IMR-90 (cell line): ENCODE measurements at regions not wholly inside any gene's neighbourhood (a gene's known extent, or its start where the extent isn't known, plus 50 kb on each side); places are given as distances from the start of the nearest gene placed in this dataset.

Experiments used
- ATAC-seq: fragments of 200-7000 bp; cut with Tn5 transposase; 2 replicates; pipeline ENCODE4 v1.9.1; 2020; ENCODE audit warnings: low read depth, mild to moderate bottlenecking, moderate library complexity
- BruUV-seq: library from RNA; stranded (reverse); fragments of 400-500 nt; replicated peaks from 2 replicates; lab custom pipeline; 2021; lab: Mats Ljungman, UMichigan
- CTCF ChIA-PET: fragments of 300-600 bp; formaldehyde crosslinking; extraction: SDS; loops from one replicate; lab custom pipeline; 2021; ENCODE audit warnings: antibody characterized with exemption; lab: Yijun Ruan, JAX
- POLR2A ChIA-PET: fragments of 300-600 bp; sonication (Branson Sonifier 250); formaldehyde crosslinking; loops from one replicate; lab custom pipeline; 2022; ENCODE audit warnings: antibody characterized with exemption; ENCODE audit not compliant: unreplicated experiment; lab: Charles Lee
- DNase-seq: peaks from one replicate; pipeline ENCODE4 v3.0.0; 2013
- H2AFZ ChIP-seq: replicated peaks from 2 replicates; pipeline ENCODE3; 2013; ENCODE audit warnings: low read length, mild to moderate bottlenecking; ENCODE audit not compliant: poor library complexity
- H2AK5ac ChIP-seq: 2 replicates; pipeline ENCODE4 v1.6.1; 2013; ENCODE audit warnings: low read depth, low read length, inconsistent platforms
- H2AK9ac ChIP-seq: replicated peaks from 2 replicates; pipeline ENCODE3; 2013; ENCODE audit warnings: mild to moderate bottlenecking, low read depth, low read length, moderate library complexity; ENCODE audit not compliant: poor library complexity
- H2BK120ac ChIP-seq: 2 replicates; pipeline ENCODE4 v1.6.1; 2013; ENCODE audit warnings: low read depth, low read length, inconsistent platforms
- H2BK15ac ChIP-seq: 3 replicates; pipeline ENCODE4 v1.6.1; 2013; ENCODE audit warnings: low read depth, low read length, inconsistent platforms
- H2BK20ac ChIP-seq: 2 replicates; pipeline ENCODE4 v1.6.1; 2013; ENCODE audit warnings: low read depth, mild to moderate bottlenecking, inconsistent platforms, low read length, moderate library complexity
- H2BK5ac ChIP-seq: 2 replicates; pipeline ENCODE4 v1.6.1; 2013; ENCODE audit warnings: mild to moderate bottlenecking, low read depth, low read length, inconsistent platforms; ENCODE audit not compliant: poor library complexity, severe bottlenecking
- H3K14ac ChIP-seq: replicated peaks from 2 replicates; pipeline ENCODE4 v1.6.1; 2013; ENCODE audit warnings: low read depth, low read length, inconsistent platforms
- H3K18ac ChIP-seq: 2 replicates; pipeline ENCODE4 v1.6.1; 2013; ENCODE audit warnings: low read depth, low read length, control low read depth
- H3K23ac ChIP-seq: 2 replicates; pipeline ENCODE4 v1.6.1; 2013; ENCODE audit warnings: low read depth, low read length, inconsistent platforms
- H3K27ac ChIP-seq: 2 replicates; pipeline ENCODE4 v1.5.1; 2013; ENCODE audit warnings: mild to moderate bottlenecking, control low read depth, low read length; ENCODE audit not compliant: insufficient read depth
- H3K27me3 ChIP-seq: 2 replicates; pipeline ENCODE4 v1.6.1; 2013; ENCODE audit warnings: low read length; ENCODE audit not compliant: control insufficient read depth, insufficient read depth
- H3K36me3 ChIP-seq: 2 replicates; pipeline ENCODE4 v1.6.1; 2013; ENCODE audit warnings: low read length, mixed read lengths; ENCODE audit not compliant: control insufficient read depth, insufficient read depth
- H3K4ac ChIP-seq: 2 replicates; pipeline ENCODE4 v1.6.1; 2013; ENCODE audit warnings: low read depth, low read length, inconsistent platforms
- H3K4me1 ChIP-seq: 2 replicates; pipeline ENCODE4 v1.6.1; 2013; ENCODE audit warnings: low read length, mixed read lengths; ENCODE audit not compliant: control insufficient read depth, insufficient read depth
- H3K4me2 ChIP-seq: 2 replicates; pipeline ENCODE4 v1.6.1; 2013; ENCODE audit warnings: low read depth, mild to moderate bottlenecking, control low read depth, low read length, moderate library complexity
- H3K4me3 ChIP-seq: 2 replicates; pipeline ENCODE4 v1.5.1; 2013; ENCODE audit warnings: low read depth, mild to moderate bottlenecking, control low read depth, low read length, moderate library complexity; ENCODE audit not compliant: insufficient read depth
- H3K56ac ChIP-seq: 2 replicates; pipeline ENCODE4 v1.6.1; 2013; ENCODE audit warnings: low read length, inconsistent platforms; ENCODE audit not compliant: insufficient read depth; ENCODE audit errors: extremely low read depth
- H3K79me1 ChIP-seq, 2 experiments: 2 replicates each; pipeline ENCODE4 v1.6.1; 2013; ENCODE audit warnings: low read length in 2 of 2, inconsistent platforms in 1 of 2, low read depth in 1 of 2
- H3K9ac ChIP-seq: 2 replicates; pipeline ENCODE4 v1.6.1; 2013; ENCODE audit warnings: low read depth, low read length, control low read depth
- H3K9me1 ChIP-seq: 2 replicates; pipeline ENCODE4 v1.6.1; 2013; ENCODE audit warnings: low read length, inconsistent platforms; ENCODE audit not compliant: insufficient read depth
- H3K9me3 ChIP-seq: 2 replicates; pipeline ENCODE4 v1.6.1; 2013; ENCODE audit warnings: low read length; ENCODE audit not compliant: control insufficient read depth, insufficient read depth
- H4K20me1 ChIP-seq: 2 replicates; pipeline ENCODE4 v1.6.1; 2013; ENCODE audit warnings: low read length, inconsistent platforms; ENCODE audit not compliant: insufficient read depth
- H4K5ac ChIP-seq: 2 replicates; pipeline ENCODE4 v1.6.1; 2013; ENCODE audit warnings: mild to moderate bottlenecking, low read depth, low read length, control low read depth
- H4K8ac ChIP-seq, 2 experiments: 2 replicates each; pipeline ENCODE4 v1.6.1; 2013; ENCODE audit warnings: low read depth in 2 of 2, low read length in 2 of 2, control low read depth in 1 of 2, inconsistent platforms in 1 of 2
- H4K91ac ChIP-seq: 2 replicates; pipeline ENCODE4 v1.6.1; 2013; ENCODE audit warnings: low read depth, low read length, inconsistent platforms; ENCODE audit not compliant: insufficient read depth
- BHLHE40 ChIP-seq: fragments of 150-350 bp; IDR thresholded peaks from 2 replicates; pipeline ENCODE4 v1.6.1; 2016; ENCODE audit warnings: mild to moderate bottlenecking, low read depth, low read length
- CEBPB ChIP-seq: IDR thresholded peaks from 2 replicates; pipeline ENCODE4 v1.6.1; 2012; ENCODE audit warnings: low read depth, low read length, improper control_type of control experiment
- ELK1 ChIP-seq: fragments of 150-350 bp; IDR thresholded peaks from 2 replicates; pipeline ENCODE4 v1.6.1; 2016; ENCODE audit warnings: low read depth, mild to moderate bottlenecking, low read length, moderate library complexity, borderline replicate concordance
- FOS ChIP-seq: fragments of 150-350 bp; IDR thresholded peaks from 2 replicates; pipeline ENCODE4 v1.6.1; 2016; ENCODE audit warnings: low read depth, low read length
- MAZ ChIP-seq: IDR thresholded peaks from 2 replicates; pipeline ENCODE4 v1.6.1; 2012; ENCODE audit warnings: low read depth, mild to moderate bottlenecking, low read length, improper control_type of control experiment, moderate library complexity, borderline replicate concordance
- MXI1 ChIP-seq: IDR thresholded peaks from 2 replicates; pipeline ENCODE4 v1.6.1; 2012; ENCODE audit warnings: low read depth, mild to moderate bottlenecking, low read length, moderate library complexity, borderline replicate concordance
- NFE2L2 ChIP-seq: fragments of 150-350 bp; IDR thresholded peaks from 2 replicates; pipeline ENCODE4 v1.6.1; 2016; ENCODE audit warnings: low read depth, mild to moderate bottlenecking, low read length
- POLR2A ChIP-seq: IDR thresholded peaks from 2 replicates; pipeline ENCODE4 v1.6.1; 2012; ENCODE audit warnings: mild to moderate bottlenecking, low read depth, low read length
- RAD21 ChIP-seq: IDR thresholded peaks from 2 replicates; pipeline ENCODE4 v1.6.1; 2012; ENCODE audit warnings: low read length, improper control_type of control experiment
- RCOR1 ChIP-seq: IDR thresholded peaks from 2 replicates; pipeline ENCODE4 v1.6.1; 2012; ENCODE audit warnings: mild to moderate bottlenecking, low read length, improper control_type of control experiment; ENCODE audit not compliant: insufficient replicate concordance
- RFX5 ChIP-seq: IDR thresholded peaks from 2 replicates; pipeline ENCODE4 v1.8.0; 2012; ENCODE audit warnings: low read depth, mild to moderate bottlenecking, low read length, moderate library complexity
- SMC3 ChIP-seq: fragments of 150-350 bp; IDR thresholded peaks from 2 replicates; pipeline ENCODE4 v1.6.1; 2016; ENCODE audit warnings: low read depth, mild to moderate bottlenecking, antibody characterized with exemption, low read length, moderate library complexity
- WGBS, 2 experiments: methylation state at CpG; one replicate each; pipeline versions ENCODE4 v1.1.5 to v1.1.7; 2013; ENCODE audit warnings: missing lambda C conversion rate in 2 of 2; ENCODE audit not compliant: insufficient read length in 1 of 2; ENCODE audit errors: extremely low coverage in 2 of 2; 5-methylcytosine and 5-hydroxymethylcytosine counted together
- dilution Hi-C: fragments of 300-500 bp; cut with HindIII; formaldehyde crosslinking; loops from one replicate; pipeline ENCODE4 v1.14.3; 2018; ENCODE audit warnings: low sequenced_read_pairs; ENCODE audit not compliant: unreplicated experiment
- in situ Hi-C: fragments of 300-500 bp; cut with MboI; formaldehyde crosslinking; loops from 3 replicates; pipeline ENCODE4 v1.14.3; 2019; ENCODE audit warnings: low sequenced_read_pairs, inconsistent platforms, mixed read lengths
- intact Hi-C: fragments of 100-400 bp; cut with micrococcal nuclease; formaldehyde crosslinking; loops from 2 replicates; pipeline ENCODE4 v1.10.0; 2022

- no peak for ATAC-seq
- H4K5ac ChIP-seq, result no peak overlapping the region
- H4K91ac ChIP-seq, result no peak overlapping the region
- no peak overlapping the region for H3K27ac ChIP-seq
- H3K9me1 ChIP-seq, result 0 out of 2 replicates have a peak, but pooled peaks cover under 1% of the 10 kb centered on the region
- no peak overlapping the region for H3K56ac ChIP-seq
- no peak overlapping the region for H3K4ac ChIP-seq
- 43% methylated on average over 2 of the region's 17 CpGs; no CpG with 5 or more reads in 1 of the 2 experiments for WGBS, 2 experiments
- no peak overlapping the region for H3K18ac ChIP-seq
- intact Hi-C loops (no loop called here), dilution Hi-C loops (no loop called here), in situ Hi-C loops (no loop called here)
- BruUV-seq, result no TSS peak
- H3K27me3 ChIP-seq, result peaks cover 85% of the 10 kb centered on the region
- no peak overlapping the region for H2BK5ac ChIP-seq
- H3K9me3 ChIP-seq, result no peaks in the 10 kb centered on the region
- H3K4me2 ChIP-seq, result no peak overlapping the region
- peaks cover 5% of the 10 kb centered on the region; the same call in 1 of the 2 replicates for H3K4me1 ChIP-seq
- no peak overlapping the region for H2BK15ac ChIP-seq
- H4K20me1 ChIP-seq, result peaks cover 12% of the 10 kb centered on the region
- H2AK5ac ChIP-seq, result no peak overlapping the region
- H3K9ac ChIP-seq, result no peak overlapping the region
- CTCF ChIA-PET, result no interaction called here
- H3K4me3 ChIP-seq, result no peak overlapping the region
- no peak overlapping the region for H2AK9ac ChIP-seq
- no peak overlapping the region for H2BK20ac ChIP-seq
- no peak for TF ChIP-seq POLR2A
- no peak for TF ChIP-seq NFE2L2
- TF ChIP-seq ELK1, result no peak
- TF ChIP-seq RCOR1, result no peak
- no peak for TF ChIP-seq RFX5
- no peak for TF ChIP-seq BHLHE40
- TF ChIP-seq CEBPB, result no peak
- no peak for TF ChIP-seq RAD21
- no peak for TF ChIP-seq FOS
- no peak for TF ChIP-seq SMC3
- TF ChIP-seq MAZ, result no peak
- no peak for TF ChIP-seq MXI1
- H2BK120ac ChIP-seq, result no peak overlapping the region
- no peak for DNase-seq
- H3K14ac ChIP-seq, result no peak overlapping the region
- H3K79me1 ChIP-seq, result no peaks in the 10 kb centered on the region
- POLR2A ChIA-PET, result no interaction called here
- H4K8ac ChIP-seq, result no peak overlapping the region
- H2AFZ ChIP-seq, result no peak overlapping the region
- H3K23ac ChIP-seq, result no peak overlapping the region
- no peaks in the 10 kb centered on the region for H3K36me3 ChIP-seq
Observed at GRCh38 chr2:242035858-242036652, 166.5 kb downstream of the RTP5 start.
